DOHH2 (cell line): ENCODE measurements at regions not wholly inside any gene's neighbourhood (a gene's known extent, or its start where the extent isn't known, plus 50 kb on each side); places are given as distances from the start of the nearest gene placed in this dataset.
"Not testable (repeated sequence)": the region's sequence is repeated elsewhere in the genome, so short reads cannot be mapped to it uniquely, and the experiment has no call there.

Experiments
- H3F3A ChIP-seq: fragments of 200-600 bp; sonication (generic), shearing (Covaris generic); 2 replicates; pipeline ENCODE4 v1.6.0; 2016; ENCODE audit warnings: antibody characterized with exemption, mild to moderate bottlenecking; ENCODE audit not compliant: control insufficient read depth, insufficient read depth
- H3K27ac ChIP-seq: fragments of 200-600 bp; sonication (generic); 2 replicates; pipeline ENCODE4 v1.5.1; 2014; ENCODE audit warnings: low read depth, mild to moderate bottlenecking, low read length, moderate library complexity
- H3K27me3 ChIP-seq: fragments of 200-600 bp; sonication (generic); 2 replicates; pipeline ENCODE4 v1.6.1; 2014; ENCODE audit warnings: mild to moderate bottlenecking, low read length, mixed read lengths; ENCODE audit not compliant: control insufficient read depth
- H3K36me3 ChIP-seq: fragments of 200-600 bp; sonication (generic); 2 replicates; pipeline ENCODE4 v1.6.1; 2014; ENCODE audit warnings: mild to moderate bottlenecking, low read length, moderate library complexity, mixed read lengths; ENCODE audit not compliant: control insufficient read depth
- H3K4me1 ChIP-seq: fragments of 200-600 bp; sonication (generic); 2 replicates; pipeline ENCODE4 v1.6.1; 2014; ENCODE audit warnings: mild to moderate bottlenecking, low read length, mixed read lengths; ENCODE audit not compliant: control insufficient read depth
- H3K4me2 ChIP-seq: fragments of 200-600 bp; sonication (generic); 2 replicates; pipeline ENCODE4 v1.6.0; 2014; ENCODE audit warnings: mild to moderate bottlenecking, low read length, moderate library complexity
- H3K4me3 ChIP-seq: fragments of 200-600 bp; sonication (generic); 2 replicates; pipeline ENCODE4 v1.5.1; 2014; ENCODE audit warnings: mild to moderate bottlenecking, low read length, mixed read lengths
- H3K79me2 ChIP-seq: fragments of 200-600 bp; sonication (generic); 2 replicates; pipeline ENCODE4 v1.6.1; 2014; ENCODE audit warnings: mild to moderate bottlenecking, low read length, mixed read lengths; ENCODE audit not compliant: control insufficient read depth
- H3K9me2 ChIP-seq: fragments of 200-600 bp; sonication (generic); replicated peaks from 2 replicates; pipeline ENCODE4 v1.6.1; 2014; ENCODE audit warnings: mild to moderate bottlenecking, low read length, mixed read lengths; ENCODE audit not compliant: control insufficient read depth
- H3K9me3 ChIP-seq: fragments of 200-600 bp; sonication (generic); 2 replicates; pipeline ENCODE4 v1.6.1; 2014; ENCODE audit warnings: antibody characterized with exemption, low read length, mixed read lengths; ENCODE audit not compliant: control insufficient read depth, insufficient read depth
- H4K20me1 ChIP-seq: fragments of 200-600 bp; sonication (generic); 2 replicates; pipeline ENCODE4 v1.6.0; 2014; ENCODE audit warnings: low read depth, mild to moderate bottlenecking, antibody characterized with exemption, low read length, moderate library complexity; ENCODE audit not compliant: control insufficient read depth, insufficient read depth
- EZH2phosphoT487 ChIP-seq: fragments of 200-600 bp; sonication (generic); IDR thresholded peaks from 2 replicates; pipeline ENCODE4 v1.6.1; 2017; ENCODE audit warnings: borderline replicate concordance, mild to moderate bottlenecking, antibody characterized with exemption, low read length, moderate library complexity, mixed read lengths
- TF ChIP-seq, protein P1 (sequence below): fragments of 200-600 bp; sonication (generic); IDR thresholded peaks from one replicate; pipeline ENCODE4 v1.5.1; 2014; ENCODE audit warnings: antibody characterized with exemption, mild to moderate bottlenecking, low read depth, low read length; ENCODE audit not compliant: poor library complexity, severe bottlenecking

DNA sequence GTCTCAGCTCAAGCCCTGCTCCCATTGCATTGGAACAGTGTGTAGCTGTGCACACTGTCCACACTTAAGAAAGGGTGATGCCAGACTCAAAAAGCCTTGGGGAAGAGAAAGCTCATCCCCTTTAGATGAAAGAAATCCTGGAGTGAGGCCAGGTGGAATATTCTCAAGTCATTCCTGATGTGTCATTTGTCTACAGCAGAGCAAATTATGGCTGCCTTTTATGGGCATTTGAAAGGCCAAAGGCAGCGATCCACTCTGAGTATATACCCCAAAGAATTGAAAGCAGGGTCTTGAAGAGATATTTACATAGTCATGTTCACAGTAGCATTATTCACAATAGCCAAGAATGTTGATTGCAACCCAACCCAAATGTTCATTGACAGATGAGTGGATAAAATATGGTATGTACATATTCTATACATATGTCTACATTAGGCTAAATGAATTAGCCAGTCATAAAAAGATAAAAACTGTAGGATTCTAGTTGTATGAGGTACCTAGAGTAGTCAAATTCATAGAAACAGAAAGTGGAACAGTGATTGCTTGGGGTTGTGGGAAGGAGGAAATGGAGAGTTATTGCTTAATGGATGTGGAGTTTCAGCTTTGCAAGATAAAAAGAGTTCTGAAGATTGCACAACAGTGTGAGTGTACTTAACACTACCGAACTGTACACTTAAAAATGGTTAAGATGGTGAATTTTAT lies 214.9 kb downstream of the KCNRG start:
- H3K36me3 ChIP-seq = no peaks in the 10 kb centered on the region
- H3F3A ChIP-seq = no peaks in the 10 kb centered on the region
- H3K4me2 ChIP-seq = no peak overlapping the region
- no peaks in the 10 kb centered on the region for H3K79me2 ChIP-seq
- TF ChIP-seq, protein P1, sequence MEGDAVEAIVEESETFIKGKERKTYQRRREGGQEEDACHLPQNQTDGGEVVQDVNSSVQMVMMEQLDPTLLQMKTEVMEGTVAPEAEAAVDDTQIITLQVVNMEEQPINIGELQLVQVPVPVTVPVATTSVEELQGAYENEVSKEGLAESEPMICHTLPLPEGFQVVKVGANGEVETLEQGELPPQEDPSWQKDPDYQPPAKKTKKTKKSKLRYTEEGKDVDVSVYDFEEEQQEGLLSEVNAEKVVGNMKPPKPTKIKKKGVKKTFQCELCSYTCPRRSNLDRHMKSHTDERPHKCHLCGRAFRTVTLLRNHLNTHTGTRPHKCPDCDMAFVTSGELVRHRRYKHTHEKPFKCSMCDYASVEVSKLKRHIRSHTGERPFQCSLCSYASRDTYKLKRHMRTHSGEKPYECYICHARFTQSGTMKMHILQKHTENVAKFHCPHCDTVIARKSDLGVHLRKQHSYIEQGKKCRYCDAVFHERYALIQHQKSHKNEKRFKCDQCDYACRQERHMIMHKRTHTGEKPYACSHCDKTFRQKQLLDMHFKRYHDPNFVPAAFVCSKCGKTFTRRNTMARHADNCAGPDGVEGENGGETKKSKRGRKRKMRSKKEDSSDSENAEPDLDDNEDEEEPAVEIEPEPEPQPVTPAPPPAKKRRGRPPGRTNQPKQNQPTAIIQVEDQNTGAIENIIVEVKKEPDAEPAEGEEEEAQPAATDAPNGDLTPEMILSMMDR = no peak
- TF ChIP-seq EZH2phosphoT487 = no peak
- no peaks in the 10 kb centered on the region for H3K9me2 ChIP-seq
- H3K27ac ChIP-seq = no peak overlapping the region
- H3K9me3 ChIP-seq = no peaks in the 10 kb centered on the region; the same call in none of the 2 replicates
- H4K20me1 ChIP-seq = no peaks in the 10 kb centered on the region
- no peaks in the 10 kb centered on the region for H3K27me3 ChIP-seq
- H3K4me3 ChIP-seq = no peak overlapping the region
- H3K4me1 ChIP-seq = peaks cover 6% of the 10 kb centered on the region

DNA sequence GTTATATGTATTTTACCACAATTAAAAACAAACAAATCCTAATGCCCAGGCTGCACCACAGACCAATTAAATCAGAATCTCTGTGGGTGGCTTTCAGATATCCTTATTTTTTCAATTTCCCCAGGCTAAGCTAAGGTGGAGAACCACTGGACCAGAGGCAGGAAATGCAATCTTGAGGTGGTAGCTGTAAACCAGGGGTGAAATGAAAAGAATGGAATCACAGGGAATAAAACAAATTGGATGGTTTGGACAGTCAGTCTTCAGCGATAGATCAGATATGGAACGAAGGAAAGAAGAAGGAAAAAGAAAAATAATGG lies 215.4 kb downstream of the KCNRG start:
- H3K27me3 ChIP-seq = no peaks in the 10 kb centered on the region
- no peaks in the 10 kb centered on the region for H3K9me2 ChIP-seq
- no peaks in the 10 kb centered on the region for H4K20me1 ChIP-seq
- no peaks in the 10 kb centered on the region for H3K79me2 ChIP-seq
- H3K27ac ChIP-seq = no peak overlapping the region
- TF ChIP-seq, protein P1 = no peak
- TF ChIP-seq EZH2phosphoT487 = no peak
- H3K4me2 ChIP-seq = no peak overlapping the region
- H3K9me3 ChIP-seq = no peaks in the 10 kb centered on the region; the same call in none of the 2 replicates
- H3K4me3 ChIP-seq = no peak overlapping the region
- peaks cover 9% of the 10 kb centered on the region for H3K4me1 ChIP-seq
- no peaks in the 10 kb centered on the region for H3F3A ChIP-seq
- H3K36me3 ChIP-seq = no peaks in the 10 kb centered on the region

DNA sequence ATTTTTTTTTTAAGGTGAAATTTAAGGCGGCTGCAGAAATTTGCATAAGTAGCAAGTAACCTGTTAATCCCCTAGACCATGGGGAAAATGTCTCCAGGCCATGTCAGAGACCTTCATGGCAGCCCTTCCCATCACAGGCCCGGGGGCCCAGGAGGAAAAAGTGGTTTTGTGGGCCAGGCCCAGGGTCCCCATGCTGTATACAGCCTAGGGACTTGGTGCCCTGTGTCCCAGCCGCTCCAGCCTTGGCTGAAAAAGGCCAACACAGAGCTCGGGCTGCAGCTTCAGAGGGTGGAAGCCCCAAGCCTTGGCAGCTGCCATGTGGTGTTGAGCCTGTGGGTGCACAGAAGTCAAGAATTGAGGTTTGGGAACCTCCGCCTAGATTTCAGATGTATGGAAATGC lies 218.3 kb downstream of the KCNRG start:
- H3K4me2 ChIP-seq, H3K27ac ChIP-seq, H3K9me3 ChIP-seq, H4K20me1 ChIP-seq, H3K79me2 ChIP-seq, H3K9me2 ChIP-seq, H3K4me3 ChIP-seq, H3K27me3 ChIP-seq, H3F3A ChIP-seq, H3K36me3 ChIP-seq: not testable (repeated sequence)
- peaks cover 24% of the 10 kb centered on the region for H3K4me1 ChIP-seq

DNA sequence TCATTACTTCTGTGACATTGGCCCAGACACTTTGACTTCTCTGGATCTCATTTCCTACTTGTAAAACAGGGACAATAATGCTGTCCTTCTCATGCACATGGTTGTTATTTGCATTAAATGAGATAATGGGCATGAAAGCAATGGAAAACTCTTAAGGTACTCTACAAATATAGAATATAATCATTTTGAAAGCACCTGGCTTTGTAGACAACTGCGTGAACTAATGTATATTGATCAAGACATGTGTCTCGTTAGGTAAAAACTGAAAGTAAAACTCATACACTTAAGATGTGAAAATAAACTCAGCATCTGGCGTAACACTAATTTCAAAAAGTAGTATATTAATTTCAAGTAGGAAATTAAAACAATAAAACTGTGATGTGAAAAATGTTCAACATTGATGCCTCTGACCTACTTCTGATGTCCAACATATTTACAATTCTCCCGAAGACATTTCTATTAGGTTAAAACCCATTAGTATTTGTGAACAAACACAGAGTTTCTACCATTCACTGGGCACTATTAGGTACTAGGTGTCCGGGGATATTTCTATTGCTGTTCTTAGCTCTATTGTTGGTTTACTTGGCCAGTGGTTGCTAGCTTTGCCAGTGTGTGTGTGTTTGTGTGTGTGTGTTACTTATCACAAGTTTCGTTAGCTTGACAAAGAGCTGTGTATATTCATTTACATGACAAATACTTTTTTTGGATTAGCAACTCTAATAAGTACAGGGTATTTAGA lies 220.5 kb downstream of the KCNRG start:
- no peak overlapping the region for H3K27ac ChIP-seq
- no peaks in the 10 kb centered on the region; the same call in none of the 2 replicates for H3K9me3 ChIP-seq
- no peaks in the 10 kb centered on the region for H3K27me3 ChIP-seq
- H3K9me2 ChIP-seq = no peaks in the 10 kb centered on the region
- no peaks in the 10 kb centered on the region for H4K20me1 ChIP-seq
- no peaks in the 10 kb centered on the region for H3K79me2 ChIP-seq
- peak overlapping the region; percentile 56 for H3K4me3 ChIP-seq
- no peaks in the 10 kb centered on the region for H3F3A ChIP-seq
- peaks cover 18% of the 10 kb centered on the region for H3K4me1 ChIP-seq
- peak overlapping the region; percentile 66 for H3K4me2 ChIP-seq
- H3K36me3 ChIP-seq = no peaks in the 10 kb centered on the region
- TF ChIP-seq, protein P1 = no peak
- no peak for TF ChIP-seq EZH2phosphoT487
